GM23338 (cell line): ENCODE measurements at regions not wholly inside any gene's neighbourhood (a gene's known extent, or its start where the extent isn't known, plus 50 kb on each side); places are given as distances from the start of the nearest gene placed in this dataset.

Experiments used
- CREB1 ChIP-seq: fragments of 250-450 bp; sonication (Bioruptor Pico); IDR thresholded peaks from 2 replicates; pipeline ENCODE4 v1.5.0; 2020; ENCODE audit warnings: low read depth, mild to moderate bottlenecking, moderate library complexity
- EZH2 ChIP-seq: fragments of 200-600 bp; sonication (generic); IDR thresholded peaks from one replicate; pipeline ENCODE4 v1.8.0; 2017; ENCODE audit warnings: antibody characterized with exemption, mild to moderate bottlenecking, low read depth; ENCODE audit not compliant: unreplicated experiment
- EZH2phosphoT487 ChIP-seq: fragments of 200-600 bp; sonication (generic); IDR thresholded peaks from one replicate; pipeline ENCODE4 v1.8.1; 2018; ENCODE audit warnings: antibody characterized with exemption; ENCODE audit not compliant: unreplicated experiment
- JUNB ChIP-seq: IDR thresholded peaks from one replicate; pipeline ENCODE4 v1.6.1; 2016; ENCODE audit warnings: antibody characterized with exemption; ENCODE audit not compliant: unreplicated experiment
- NANOG ChIP-seq: IDR thresholded peaks from 2 replicates; pipeline ENCODE4 v1.6.1; 2016; ENCODE audit warnings: antibody characterized with exemption, borderline replicate concordance
- POLR2AphosphoS5 ChIP-seq: IDR thresholded peaks from 2 replicates; pipeline ENCODE4 v1.6.1; 2016; ENCODE audit warnings: antibody characterized with exemption, low read depth
- STAT1 ChIP-seq: IDR thresholded peaks from one replicate; pipeline ENCODE4 v1.6.1; 2016; ENCODE audit warnings: antibody characterized with exemption; ENCODE audit not compliant: unreplicated experiment
- ZNF114 ChIP-seq: fragments of 250-450 bp; sonication (Bioruptor Pico); IDR thresholded peaks from 2 replicates; pipeline ENCODE4 v1.5.0; 2020; ENCODE audit warnings: mild to moderate bottlenecking, moderate library complexity
- ZNF331 ChIP-seq: fragments of 250-450 bp; sonication (Bioruptor Pico); IDR thresholded peaks from 2 replicates; pipeline ENCODE4 v1.5.0; 2020; ENCODE audit warnings: low read depth, mild to moderate bottlenecking, moderate library complexity
- TF ChIP-seq, protein P1 (sequence below), 2 experiments: fragments of 200-600 bp in 1 of 2; sonication (generic) in 1 of 2; conservative IDR thresholded peaks; 2 replicates each; pipeline versions ENCODE4 v1.5.1 to v1.6.1; 2016 to 2017; ENCODE audit warnings: antibody characterized with exemption in 2 of 2, low read depth in 2 of 2, mild to moderate bottlenecking in 2 of 2, moderate library complexity in 1 of 2
- TF ChIP-seq, protein P2 (sequence below): IDR thresholded peaks from 2 replicates; pipeline ENCODE4 v1.6.1; 2016; ENCODE audit warnings: antibody characterized with exemption
- TF ChIP-seq, protein P3 (sequence below): IDR thresholded peaks from one replicate; pipeline ENCODE4 v1.6.1; 2018; ENCODE audit warnings: antibody characterized with exemption; ENCODE audit not compliant: unreplicated experiment

DNA sequence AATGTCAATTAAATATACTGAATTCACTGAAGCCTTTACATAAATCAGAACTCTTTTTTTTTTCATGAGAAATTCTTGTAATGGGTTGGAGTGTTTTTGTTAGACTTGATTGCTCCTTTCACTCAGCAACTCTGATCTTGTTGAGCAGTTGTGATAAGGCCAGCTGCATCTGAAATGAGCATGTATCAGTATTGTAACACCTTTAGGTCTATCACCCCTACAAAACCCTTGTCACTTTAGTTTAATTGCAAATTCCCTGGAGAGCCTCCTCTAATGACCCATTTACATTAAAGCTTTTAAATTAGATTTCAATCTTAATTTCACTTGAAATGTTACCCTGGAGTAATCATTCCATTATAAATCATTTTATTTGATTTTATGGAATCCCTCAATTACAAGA, 346.8 kb upstream of the TCF4 start:
- TF ChIP-seq, protein P1, sequence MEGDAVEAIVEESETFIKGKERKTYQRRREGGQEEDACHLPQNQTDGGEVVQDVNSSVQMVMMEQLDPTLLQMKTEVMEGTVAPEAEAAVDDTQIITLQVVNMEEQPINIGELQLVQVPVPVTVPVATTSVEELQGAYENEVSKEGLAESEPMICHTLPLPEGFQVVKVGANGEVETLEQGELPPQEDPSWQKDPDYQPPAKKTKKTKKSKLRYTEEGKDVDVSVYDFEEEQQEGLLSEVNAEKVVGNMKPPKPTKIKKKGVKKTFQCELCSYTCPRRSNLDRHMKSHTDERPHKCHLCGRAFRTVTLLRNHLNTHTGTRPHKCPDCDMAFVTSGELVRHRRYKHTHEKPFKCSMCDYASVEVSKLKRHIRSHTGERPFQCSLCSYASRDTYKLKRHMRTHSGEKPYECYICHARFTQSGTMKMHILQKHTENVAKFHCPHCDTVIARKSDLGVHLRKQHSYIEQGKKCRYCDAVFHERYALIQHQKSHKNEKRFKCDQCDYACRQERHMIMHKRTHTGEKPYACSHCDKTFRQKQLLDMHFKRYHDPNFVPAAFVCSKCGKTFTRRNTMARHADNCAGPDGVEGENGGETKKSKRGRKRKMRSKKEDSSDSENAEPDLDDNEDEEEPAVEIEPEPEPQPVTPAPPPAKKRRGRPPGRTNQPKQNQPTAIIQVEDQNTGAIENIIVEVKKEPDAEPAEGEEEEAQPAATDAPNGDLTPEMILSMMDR (conservative IDR thresholded peaks at IDR 0.05; ENCODE audit: low read depth in 2 of 2) = no peak
- TF ChIP-seq, protein P2, sequence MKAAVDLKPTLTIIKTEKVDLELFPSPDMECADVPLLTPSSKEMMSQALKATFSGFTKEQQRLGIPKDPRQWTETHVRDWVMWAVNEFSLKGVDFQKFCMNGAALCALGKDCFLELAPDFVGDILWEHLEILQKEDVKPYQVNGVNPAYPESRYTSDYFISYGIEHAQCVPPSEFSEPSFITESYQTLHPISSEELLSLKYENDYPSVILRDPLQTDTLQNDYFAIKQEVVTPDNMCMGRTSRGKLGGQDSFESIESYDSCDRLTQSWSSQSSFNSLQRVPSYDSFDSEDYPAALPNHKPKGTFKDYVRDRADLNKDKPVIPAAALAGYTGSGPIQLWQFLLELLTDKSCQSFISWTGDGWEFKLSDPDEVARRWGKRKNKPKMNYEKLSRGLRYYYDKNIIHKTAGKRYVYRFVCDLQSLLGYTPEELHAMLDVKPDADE = no peak
- TF ChIP-seq POLR2AphosphoS5 = no peak
- TF ChIP-seq EZH2phosphoT487 = no peak
- TF ChIP-seq ZNF114 (CRISPR knock-in tag) = no peak
- TF ChIP-seq EZH2 = no peak
- no peak for TF ChIP-seq CREB1
- TF ChIP-seq, protein P3, sequence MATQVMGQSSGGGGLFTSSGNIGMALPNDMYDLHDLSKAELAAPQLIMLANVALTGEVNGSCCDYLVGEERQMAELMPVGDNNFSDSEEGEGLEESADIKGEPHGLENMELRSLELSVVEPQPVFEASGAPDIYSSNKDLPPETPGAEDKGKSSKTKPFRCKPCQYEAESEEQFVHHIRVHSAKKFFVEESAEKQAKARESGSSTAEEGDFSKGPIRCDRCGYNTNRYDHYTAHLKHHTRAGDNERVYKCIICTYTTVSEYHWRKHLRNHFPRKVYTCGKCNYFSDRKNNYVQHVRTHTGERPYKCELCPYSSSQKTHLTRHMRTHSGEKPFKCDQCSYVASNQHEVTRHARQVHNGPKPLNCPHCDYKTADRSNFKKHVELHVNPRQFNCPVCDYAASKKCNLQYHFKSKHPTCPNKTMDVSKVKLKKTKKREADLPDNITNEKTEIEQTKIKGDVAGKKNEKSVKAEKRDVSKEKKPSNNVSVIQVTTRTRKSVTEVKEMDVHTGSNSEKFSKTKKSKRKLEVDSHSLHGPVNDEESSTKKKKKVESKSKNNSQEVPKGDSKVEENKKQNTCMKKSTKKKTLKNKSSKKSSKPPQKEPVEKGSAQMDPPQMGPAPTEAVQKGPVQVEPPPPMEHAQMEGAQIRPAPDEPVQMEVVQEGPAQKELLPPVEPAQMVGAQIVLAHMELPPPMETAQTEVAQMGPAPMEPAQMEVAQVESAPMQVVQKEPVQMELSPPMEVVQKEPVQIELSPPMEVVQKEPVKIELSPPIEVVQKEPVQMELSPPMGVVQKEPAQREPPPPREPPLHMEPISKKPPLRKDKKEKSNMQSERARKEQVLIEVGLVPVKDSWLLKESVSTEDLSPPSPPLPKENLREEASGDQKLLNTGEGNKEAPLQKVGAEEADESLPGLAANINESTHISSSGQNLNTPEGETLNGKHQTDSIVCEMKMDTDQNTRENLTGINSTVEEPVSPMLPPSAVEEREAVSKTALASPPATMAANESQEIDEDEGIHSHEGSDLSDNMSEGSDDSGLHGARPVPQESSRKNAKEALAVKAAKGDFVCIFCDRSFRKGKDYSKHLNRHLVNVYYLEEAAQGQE = no peak
- no peak for TF ChIP-seq JUNB
- no peak for TF ChIP-seq NANOG
- TF ChIP-seq STAT1 = no peak
- TF ChIP-seq ZNF331 (CRISPR knock-in tag) = no peak
